ENCODE measurements at regions not wholly inside any gene's neighbourhood (a gene's known extent, or its start where the extent isn't known, plus 50 kb on each side); places are given as distances from the start of the nearest gene placed in this dataset.

DNA sequence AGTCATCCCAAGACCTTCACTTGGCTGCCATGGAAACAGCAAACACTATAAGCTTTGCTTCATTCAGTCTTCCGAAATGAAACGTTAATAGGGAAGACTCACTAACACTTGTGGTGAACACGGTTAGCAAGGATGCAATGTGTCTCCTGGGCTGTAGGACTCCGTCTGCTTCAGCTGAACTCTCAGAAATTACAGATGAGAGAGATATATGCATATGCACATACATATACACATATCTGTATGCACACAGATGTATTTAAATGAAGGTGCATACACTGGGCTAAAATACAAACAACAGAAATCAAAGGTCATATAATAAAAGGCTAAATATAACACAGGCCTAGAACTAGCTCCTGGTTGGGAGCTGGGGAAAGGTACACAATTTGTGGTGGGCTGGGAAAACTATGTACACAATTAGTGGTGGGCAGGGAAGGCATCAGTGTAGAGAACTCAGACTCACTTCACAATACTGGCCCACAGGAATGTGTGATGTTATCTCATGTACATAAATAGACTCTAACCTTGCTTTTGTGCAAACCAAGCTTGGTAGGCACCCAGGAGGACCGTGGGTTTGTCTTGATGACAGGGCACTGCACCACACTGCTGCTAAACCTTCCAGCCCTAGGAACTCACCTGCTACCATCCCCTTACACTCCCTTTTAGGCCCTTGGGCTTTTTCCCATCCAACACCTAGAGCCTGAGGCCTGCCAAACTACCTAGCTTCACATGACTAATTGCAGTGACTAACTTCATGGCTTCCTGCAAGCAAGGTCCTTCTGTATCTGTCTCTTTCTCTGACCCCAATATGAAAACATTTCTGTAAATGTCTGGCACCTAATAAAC, 873.1 kb downstream of the NSUN3 start:
- TF ChIP-seq IRF2 (CRISPR knock-in tag; IDR thresholded peaks at IDR 0.05; ENCODE audit: borderline replicate concordance, low read depth) = no peak
- TF ChIP-seq, protein P1, sequence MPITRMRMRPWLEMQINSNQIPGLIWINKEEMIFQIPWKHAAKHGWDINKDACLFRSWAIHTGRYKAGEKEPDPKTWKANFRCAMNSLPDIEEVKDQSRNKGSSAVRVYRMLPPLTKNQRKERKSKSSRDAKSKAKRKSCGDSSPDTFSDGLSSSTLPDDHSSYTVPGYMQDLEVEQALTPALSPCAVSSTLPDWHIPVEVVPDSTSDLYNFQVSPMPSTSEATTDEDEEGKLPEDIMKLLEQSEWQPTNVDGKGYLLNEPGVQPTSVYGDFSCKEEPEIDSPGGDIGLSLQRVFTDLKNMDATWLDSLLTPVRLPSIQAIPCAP (CRISPR knock-in tag; IDR thresholded peaks at IDR 0.05) = no peak

All from WTC11 (cell line).